Occipital lobe (tissue), 1 donor: ENCODE measurements at regions not wholly inside any gene's neighbourhood (a gene's known extent, or its start where the extent isn't known, plus 50 kb on each side); places are given as distances from the start of the nearest gene placed in this dataset.
"Not testable (repeated sequence)": the region's sequence is repeated elsewhere in the genome, so short reads cannot be mapped to it uniquely, and the experiment has no call there.

Experiments
- DNase-seq: peaks from one replicate; lab custom pipeline; 2025; lab: John Stamatoyannopoulos, UW

DNA sequence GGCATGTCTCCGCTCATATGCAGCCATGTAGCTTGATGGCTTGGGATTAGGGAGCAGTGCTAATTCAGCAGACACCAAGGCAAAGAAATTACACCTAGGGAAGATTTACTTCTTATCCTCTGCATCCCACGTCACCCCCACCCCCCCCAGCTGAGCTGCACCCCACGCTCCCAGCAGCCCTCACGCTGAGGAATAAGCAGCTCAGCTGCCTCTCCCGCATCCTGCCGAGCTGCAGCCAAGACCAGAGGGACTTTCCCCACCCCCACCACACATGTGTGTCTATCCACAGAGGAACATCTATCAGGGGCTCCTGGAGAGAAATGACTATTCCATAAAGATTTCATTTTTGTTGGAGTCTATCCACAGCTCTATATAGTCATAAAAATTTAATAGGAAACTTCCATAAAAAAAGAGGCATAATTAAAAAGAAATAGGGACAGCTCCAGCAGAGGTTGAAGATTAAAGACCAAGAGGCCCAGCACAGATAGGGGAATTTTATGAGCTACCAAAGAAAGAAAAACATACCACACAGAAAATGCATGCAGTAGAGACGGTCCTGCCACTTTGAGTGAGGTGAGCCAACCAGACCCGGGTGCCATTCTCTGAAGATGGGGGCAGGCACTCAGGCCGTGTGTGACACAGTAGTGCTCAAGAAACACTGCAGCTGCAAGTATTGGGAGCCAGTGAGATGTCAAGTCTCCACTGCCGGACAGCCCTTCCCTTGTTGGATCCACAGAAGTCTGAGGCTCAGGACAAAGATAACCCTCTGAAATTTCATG is 274.8 kb downstream of the BCL2L11 start:
- DNase-seq: not testable (repeated sequence)

DNA sequence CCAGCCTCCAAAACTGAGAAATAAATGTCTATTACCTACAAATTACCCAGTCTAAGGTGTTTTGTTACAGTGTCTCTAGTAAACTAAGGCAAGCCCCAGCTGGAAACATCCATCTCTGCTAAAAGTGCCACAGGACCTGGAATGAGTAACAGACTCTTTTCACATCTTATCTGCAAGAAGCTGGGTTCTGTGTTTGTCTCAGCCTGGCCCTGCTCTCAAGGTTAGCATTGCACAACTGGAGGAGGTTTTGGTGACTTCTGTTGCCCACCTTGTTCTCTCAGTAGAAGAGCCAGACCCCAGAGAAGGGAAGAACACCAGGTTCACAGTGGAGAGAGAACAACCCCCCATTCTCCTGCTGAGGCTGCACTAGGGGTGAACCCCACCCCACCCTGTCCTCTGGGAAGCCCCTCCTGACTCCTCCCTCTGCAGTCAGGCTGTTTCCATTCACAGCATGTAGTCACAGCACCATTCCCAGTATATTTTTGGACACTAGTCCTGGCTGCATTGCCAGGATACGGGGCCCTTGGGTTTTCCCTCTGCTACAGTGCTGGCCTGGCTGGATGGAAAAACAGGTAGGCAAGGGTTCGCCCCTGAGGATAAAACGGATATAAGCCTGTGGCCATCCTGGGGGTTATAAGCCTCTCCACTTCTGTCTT is 280.0 kb downstream of the BCL2L11 start:
- DNase-seq: not testable (repeated sequence)

DNA sequence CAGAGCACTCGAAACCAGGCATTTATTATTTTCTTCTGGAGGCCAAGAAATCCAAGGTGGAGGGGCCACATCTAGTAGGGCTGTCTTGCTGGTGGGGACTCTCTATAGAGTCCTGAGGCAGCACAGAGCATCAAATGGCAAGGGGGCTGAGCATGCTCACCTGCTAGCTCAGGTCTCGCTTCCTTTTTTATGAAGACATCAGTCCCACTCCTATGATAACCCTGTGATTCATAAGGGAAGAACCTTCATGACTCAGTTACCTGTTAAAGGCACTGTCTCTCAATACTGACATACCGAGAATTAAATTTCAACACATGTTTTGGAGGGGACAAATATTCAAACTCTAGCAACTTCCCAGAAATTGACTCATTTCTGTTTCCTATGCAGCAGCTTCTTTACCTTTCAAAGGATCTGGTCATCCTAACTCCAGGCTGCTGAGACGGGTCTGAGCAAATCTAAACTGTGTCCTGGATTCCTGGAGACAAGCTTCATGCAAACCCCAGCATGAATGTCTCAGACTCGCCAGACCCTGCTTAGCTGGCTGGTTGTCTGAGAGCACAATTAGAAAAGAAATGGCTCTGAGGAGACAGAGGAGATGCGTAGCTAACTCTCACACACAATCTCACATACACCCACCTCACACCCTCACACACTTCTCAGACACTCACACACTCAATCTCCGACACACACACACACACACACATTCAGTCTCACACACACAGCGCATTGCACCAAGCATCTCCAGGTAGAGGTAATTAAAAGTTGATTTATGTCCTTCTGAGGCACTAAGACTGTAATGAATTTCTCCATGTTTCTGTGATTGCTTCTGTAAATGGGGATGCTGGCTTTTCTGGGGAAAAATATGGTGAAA is 280.8 kb downstream of the BCL2L11 start:
- DNase-seq: not testable (repeated sequence)

DNA sequence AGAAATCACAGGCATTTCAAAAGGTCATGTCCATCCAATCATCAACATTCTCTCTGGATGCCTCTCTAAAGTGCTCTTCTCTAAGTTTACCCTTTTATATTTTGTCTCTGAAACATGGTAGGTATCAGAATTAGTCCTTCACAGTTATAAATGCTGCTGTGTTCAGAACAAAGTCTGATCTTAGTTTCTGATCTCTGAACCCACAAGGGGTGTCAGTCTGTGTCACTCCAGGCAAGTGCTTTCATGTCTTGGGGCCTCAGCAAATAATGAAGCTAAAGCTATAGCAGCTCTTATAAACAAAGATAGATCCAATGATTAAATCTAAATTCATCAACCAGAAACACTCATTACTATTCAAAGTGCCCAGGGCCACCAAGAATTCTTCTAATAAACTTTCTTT is 281.7 kb downstream of the BCL2L11 start:
- DNase-seq: not testable (repeated sequence)

DNA sequence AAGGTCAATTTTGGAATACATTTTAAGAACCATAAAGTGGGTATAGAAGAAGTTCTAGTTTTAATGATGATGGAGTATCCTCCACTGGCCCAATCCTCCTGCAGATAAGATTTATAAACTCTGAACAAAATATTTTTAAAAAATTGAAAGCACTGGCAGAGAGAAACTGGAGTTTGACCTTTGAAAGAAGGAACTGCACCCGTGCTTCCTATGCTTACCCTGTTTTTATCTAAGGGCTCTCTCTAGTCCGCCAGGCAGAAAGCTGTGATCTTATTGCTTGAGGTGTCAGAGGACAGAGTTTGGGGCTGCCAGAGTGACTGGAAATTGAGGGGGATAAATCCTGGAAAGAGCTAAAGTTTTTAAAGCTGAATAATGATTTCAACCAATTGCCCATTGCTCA is 282.6 kb downstream of the BCL2L11 start:
- DNase-seq: not testable (repeated sequence)

DNA sequence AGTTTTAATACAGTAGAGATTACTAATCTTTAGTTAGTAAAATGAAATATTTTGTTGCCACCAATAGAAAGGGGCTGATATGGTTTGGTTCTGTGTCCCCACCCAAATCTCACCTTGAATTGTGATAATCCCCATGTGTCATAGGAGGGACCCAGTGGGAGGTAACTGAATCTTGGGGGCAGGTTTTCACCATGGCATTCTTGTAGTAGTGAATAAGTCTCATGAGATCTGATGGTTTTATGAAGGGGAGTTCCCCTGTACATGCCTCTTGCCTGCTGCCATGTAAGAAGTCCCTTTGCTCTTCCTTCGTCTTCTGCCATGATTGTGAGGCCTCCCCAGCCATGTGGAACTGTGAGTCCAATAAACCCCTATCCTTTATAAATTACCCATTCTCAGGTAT is 285.9 kb downstream of the BCL2L11 start:
- not testable (repeated sequence) for DNase-seq

DNA sequence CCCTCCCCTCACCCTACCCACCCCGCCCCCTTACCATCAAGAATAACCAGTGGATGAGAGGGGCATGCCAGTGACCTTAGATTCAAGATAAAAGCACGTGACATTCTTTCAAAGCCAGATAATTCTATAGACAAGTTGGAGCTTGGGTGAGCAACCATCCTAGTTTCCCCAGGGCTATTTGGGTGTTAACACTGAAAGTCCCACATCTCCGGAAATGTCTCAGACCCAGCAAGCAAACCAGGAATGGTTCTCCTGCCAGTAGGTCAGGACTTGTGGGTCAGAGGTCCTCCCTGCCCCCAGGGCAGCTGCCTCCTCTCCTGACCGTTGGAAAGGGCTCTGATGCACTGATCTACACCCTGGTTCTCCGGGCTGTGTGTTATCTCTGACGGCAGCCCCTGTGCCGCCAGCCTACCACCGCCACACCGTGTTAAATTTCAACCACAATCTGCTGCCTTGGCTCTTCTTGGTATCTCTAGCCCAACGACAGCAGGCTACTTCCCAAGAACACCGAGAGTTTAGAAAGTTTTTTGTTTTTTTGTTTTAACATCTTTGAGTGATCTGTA is 287.0 kb downstream of the BCL2L11 start:
- DNase-seq: not testable (repeated sequence)

DNA sequence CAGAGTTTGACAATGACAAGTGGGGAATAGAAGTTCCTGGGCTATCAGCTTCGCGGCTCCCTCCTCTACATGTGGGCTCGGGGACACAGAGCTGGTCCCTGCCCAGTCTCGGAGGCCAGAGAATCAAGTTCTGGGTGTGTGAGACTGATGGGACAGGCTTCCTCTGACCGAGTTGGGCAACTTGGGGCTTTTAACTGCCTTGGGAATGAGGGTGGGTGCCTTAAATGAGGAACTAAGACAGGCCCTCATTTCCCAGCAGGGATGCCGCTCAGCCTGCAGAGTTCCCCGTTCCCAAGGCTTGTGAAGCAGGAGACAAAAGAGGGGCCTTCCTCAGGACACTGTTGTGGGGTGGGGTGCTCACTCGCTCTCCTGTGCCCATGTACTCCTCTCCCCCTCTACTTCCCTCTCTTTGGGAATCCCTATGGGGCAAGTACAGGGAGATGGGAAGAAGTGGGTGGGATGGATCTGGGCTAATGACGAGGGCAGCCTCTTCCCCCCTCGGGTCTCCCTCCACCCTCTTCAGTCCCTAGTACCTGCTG is 290.2 kb downstream of the BCL2L11 start:
- DNase-seq: not testable (repeated sequence)

DNA sequence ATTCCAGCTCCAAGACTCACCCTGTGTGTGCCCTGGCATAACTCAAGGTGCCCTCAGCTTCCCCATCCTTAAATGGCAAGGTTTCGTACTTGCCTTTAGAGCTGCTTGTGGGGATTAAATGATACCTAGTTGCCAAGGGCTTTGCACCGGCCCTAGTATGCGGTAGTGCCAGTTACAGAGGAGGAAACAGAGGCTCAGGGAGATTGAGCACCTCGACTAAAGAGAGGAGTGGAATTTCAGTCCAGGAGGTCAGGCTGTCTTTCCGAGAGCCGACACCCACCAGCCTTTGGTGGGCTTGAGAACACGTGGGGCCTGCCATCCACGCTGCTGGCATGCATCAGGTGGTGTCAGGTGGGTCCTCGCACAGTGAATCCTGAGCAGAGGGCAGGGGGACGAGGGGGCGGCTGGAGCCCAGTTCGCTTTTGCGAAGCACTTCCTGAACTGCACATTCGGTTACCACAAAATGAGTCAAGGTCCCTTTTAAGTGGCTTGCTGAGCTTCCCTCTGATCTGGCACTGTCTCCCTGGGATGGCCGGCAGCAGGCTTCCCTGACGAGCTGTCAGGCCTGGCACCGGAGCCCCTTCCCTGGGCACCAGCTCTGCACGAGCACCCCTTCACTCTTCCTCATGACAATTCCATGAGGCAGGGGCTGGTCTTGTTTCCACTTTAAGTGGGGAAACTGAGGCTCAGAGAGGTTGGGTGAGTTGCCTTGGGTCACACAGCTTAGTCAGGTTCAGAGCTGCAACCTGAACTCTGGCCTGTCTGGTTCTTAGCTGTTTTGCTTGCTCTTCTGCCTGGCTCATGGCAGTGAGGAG is 291.4 kb downstream of the BCL2L11 start:
- not testable (repeated sequence) for DNase-seq

DNA sequence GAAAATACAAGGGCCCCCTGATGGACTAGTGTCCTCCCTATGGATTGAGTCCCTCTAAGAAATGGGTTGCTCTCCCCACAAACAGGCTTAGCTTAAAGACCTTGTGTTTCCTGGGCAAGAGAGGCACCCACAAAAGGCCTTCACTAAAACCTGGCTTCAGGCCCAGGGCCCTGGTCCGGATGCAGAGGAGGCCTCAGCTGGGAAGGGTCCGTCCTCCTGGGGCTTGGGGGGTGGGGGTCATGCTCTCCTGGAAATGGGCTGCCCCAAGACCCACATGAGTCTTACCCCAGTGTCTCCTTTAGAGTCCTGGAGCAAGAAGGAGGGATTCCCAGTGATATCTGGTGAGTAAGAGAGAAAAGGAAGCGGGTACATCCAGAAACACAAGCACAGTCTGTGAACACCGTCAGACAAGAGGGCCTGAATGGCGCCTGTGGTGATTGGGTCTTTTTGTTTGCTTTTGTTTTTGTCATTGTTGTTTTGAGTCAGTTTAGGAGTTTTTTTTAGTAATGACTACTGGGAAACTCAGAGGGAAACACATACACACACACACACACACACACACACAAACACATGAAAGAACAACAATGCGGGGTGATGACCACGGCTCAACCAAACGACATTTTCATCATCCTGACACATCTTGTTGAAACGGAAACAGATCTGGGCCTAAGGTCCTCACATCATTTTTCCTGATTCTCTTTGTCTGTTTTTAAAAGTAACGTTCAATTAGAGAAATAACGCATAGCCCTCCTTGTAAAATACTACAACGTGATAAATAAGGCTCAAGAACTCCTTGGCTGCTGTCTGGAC is 292.3 kb downstream of the BCL2L11 start:
- not testable (repeated sequence) for DNase-seq

DNA sequence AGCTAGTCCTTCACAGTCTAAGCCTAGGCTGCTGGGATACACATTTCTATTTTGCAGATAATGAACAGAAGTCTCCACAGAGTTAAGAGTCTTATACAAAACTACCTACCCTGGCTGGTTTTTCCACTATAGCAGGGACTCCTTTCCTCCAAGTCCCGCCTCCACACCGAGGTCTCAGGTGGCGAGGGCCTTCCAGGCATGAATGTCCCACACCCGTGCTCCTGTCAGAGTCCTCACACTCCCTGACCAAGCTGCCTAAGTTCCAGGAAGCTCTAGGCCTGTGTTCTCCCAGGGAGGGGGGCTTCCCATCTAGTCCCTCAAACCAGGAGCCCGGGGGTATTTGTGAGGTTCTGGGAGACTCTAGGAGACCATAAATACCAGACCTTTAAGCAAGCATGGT is 293.2 kb downstream of the BCL2L11 start:
- DNase-seq: not testable (repeated sequence)

DNA sequence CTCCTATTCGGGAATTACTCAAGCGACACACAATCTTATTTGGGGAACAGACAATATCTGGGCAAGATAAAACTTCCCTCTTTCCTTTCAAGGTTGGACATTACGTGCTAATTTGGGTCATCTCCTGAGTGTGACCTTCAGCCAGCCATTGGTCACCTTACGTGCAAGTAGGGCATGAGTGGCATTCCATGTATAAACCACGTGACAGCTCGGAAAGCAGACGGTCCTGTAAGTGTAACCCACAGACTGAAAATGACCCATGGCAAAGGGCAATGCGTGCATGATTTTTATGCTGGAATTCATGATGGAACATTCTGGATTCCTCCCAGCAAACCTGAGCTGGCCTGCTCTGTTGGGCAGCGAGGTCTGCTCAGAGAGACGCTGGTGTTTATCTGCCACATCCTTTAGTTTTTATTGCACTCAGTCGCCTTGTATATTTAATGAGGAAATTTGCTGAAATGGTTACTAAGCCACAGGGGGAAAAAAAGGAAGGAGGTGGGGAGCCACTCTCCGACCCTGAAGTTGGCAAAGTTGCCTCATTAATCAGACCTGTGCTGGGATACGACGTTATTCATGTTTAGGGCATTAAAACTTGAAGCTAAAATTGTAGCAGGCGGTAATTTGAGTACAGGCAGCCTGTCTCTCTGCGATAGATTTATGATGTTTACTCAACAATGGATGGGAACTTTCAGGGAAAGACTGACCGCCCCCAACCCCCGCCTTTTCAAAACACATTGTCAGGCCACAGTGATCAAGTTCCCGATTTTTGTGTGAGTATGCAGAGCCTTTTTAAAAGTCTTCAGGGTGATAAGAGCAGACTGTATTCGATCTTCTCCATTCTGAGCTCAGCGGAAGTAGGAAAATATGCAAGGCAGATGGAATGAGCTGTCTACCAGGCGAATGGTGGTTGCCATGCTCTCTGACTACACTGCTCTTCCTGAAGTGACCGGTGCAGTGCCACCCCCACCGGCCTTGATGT is 295.3 kb downstream of the BCL2L11 start:
- DNase-seq: not testable (repeated sequence)

DNA sequence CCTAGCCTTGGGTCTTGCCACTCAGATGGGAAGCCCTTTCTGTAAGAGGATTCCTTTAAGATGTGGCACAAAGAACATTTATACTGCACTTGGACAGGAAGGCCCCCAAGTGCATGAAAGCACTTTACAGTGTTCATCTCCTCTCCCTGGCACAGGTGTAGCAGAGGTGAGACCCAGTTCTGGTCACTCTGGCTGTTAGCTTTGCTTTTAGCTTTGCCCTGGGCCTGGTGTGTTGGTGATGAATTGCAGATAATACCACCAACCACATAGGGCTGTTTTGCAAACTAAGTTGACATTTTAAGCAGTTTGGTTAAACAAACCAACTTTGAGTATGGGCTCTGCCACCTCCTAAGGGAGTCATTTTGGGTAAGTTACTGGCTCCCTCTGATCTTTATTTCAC is 296.3 kb downstream of the BCL2L11 start:
- not testable (repeated sequence) for DNase-seq

DNA sequence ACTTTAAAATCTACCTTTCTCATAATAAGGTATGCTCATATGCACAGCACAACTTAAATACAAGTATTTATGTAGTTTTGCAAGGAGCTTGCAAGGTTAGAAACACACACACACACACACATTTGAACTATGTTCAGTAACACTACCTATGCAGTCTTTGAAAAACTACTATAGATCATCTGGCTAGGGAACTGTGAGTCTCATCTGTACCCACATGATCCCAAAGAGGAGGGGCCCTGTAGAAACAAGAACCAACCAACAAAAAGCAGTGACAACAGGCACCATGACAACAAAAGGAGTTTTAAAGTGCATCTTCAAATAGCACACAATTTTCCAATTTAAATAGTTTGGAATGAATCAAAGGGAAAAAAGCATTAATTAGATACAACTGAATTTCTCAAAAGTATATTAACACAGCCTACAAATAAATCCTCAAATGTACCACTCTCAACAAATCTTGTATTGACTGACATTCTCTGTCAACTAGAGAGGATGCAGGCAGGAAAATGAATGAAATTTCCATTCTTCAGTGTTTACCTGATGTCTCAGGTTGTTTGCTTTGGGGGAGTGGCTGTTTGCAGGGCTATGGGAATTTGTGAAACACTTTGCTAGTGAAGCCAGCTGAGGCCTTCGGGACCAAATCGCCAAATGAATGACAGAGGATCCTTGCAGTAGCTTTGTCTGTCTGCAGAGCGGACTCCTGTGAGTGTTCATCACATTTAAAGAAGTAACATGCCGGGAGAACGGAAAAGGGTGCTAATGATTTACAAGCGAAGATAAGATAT is 297.6 kb downstream of the BCL2L11 start:
- DNase-seq: not testable (repeated sequence)

DNA sequence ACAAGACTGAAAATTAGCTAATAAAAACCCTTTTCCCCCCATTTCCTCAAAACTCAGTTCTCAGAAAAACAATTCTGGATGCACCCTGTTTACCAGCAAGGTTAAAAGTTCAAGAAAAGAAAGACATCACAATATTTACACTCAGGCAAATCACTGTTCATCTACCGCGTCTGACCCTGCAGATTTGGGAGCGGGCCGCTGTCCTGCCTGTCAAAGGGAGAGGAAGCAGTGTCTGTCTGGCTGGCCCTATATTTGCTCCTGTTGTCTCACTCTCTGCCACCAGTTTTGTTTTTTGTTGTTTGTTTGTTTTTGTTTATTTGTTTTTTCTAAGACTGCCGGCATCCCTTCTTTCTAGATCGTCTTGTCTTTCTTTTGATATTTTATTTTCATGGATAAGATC is 299.4 kb downstream of the BCL2L11 start:
- not testable (repeated sequence) for DNase-seq

DNA sequence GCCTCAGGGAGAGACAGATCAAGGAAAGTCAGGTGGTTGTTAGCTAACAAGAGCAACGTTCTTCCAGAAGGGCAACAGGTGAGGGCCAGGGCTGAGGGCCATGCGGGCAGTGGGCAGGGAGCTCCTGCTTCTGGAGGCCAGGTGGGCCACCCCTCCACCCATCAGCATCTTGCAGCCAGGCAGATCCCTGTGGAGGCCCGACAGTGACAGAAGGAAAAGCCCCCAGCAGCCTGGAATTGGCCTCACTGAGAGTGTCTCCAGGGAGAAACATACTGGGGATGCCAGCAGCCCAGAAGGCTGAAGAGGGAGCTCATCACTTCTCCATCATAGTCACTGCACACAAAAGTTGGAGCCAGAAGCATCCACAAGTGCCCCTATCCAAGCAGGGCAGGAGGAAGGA is 300.1 kb downstream of the BCL2L11 start:
- DNase-seq: not testable (repeated sequence)

DNA sequence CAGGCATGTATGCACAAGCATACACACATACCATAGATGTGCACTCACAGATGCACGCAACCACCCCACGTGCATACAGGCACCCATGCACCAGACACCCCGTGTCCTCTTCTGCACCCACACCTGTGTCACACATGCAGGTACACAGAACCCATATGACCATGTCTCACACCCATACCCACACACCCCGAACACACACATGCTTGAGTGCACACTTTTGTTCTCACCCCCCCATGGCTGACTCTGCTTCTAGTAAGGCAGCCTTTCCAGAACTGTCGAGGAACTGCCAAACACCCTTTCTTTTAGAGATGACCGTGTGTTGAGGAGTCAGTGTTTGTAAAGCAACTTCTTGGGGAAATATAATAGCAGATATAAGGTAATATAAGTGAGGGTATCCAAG is 301.2 kb downstream of the BCL2L11 start:
- DNase-seq: not testable (repeated sequence)
